HG03354 (cell line): ENCODE measurements at regions not wholly inside any gene's neighbourhood (a gene's known extent, or its start where the extent isn't known, plus 50 kb on each side); places are given as distances from the start of the nearest gene placed in this dataset.

Experiments used
- ATAC-seq: cut with Tn5 transposase; IDR thresholded peaks from one replicate; pipeline ENCODE4 v1.9.1; 2021; ENCODE audit warnings: mild to moderate bottlenecking; ENCODE audit not compliant: unreplicated experiment, poor library complexity, severe bottlenecking

DNA sequence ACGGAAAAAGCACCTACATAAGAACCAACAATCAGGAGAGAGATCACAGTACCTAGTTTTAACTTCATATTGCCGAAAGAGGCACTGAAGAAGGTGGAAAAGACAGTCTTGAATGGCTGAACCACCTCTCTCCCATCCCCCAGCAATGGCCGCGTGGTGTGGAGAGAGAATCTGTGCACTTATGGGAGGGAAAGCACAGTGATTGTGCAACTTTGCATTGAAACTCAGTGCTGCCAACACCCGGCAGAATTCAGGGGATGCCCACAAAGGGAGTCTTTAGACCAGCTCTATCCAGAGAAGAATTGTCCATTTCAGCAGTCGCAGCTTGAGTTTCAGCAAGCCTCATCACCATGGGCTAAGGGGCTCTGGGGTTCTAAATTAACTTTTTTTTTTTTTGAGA, 186.3 kb upstream of the USP25 start:
- no peak for ATAC-seq

- ATAC-seq: no peak
Measured at GRCh38 chr21:15549671-15550070, 180.1 kb upstream of the USP25 start.

DNA sequence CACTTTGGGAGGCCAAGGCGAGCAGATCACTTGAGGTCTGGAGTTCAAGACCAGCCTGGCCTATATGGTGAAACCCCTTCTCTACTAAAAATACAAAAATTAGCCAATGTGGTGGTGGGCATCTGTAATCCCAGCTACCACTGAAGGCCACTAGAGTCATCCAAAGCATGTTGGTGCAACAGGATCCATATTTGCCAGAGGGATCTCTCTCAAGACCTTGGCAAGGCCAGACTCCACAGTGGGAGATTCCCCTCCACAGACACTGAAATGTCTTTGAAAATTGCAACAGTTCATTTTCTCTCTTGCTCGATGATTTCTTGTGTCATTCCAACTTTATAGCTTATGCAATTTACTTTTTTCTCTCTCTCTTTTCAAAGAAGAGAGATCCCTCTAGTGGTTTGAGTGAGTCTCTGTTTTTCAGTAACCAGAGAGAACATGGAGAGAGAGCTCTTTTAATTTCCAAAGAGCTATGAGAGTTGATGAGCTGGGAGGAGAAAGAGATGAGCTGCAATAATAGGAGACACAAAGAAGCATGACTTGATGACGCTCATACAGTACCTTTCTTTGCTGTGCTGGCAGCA, 176.8 kb upstream of the USP25 start:
- no peak for ATAC-seq

DNA sequence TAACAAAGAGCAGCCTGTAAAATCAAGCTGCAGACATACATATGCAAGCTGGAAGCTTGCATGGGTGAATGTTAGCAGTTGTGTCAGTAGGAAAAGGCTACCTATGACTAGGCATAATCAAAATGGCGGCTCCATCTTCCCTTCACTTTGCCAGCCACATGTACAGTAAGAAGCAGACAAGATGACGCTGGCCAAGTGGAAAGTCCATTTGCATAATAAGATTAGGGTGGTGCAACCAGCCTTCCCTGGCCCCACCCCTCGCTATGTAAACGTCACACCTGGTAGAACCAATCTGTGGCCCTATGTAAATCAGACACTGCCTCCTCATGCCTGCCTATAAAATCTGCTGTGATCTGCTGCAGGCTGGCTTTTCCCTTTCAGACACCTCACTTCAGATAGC, 171.9 kb upstream of the USP25 start:
- no peak for ATAC-seq

GRCh38 chr21:15558884-15559283, 170.9 kb upstream of the USP25 start:
- ATAC-seq: no peak

DNA sequence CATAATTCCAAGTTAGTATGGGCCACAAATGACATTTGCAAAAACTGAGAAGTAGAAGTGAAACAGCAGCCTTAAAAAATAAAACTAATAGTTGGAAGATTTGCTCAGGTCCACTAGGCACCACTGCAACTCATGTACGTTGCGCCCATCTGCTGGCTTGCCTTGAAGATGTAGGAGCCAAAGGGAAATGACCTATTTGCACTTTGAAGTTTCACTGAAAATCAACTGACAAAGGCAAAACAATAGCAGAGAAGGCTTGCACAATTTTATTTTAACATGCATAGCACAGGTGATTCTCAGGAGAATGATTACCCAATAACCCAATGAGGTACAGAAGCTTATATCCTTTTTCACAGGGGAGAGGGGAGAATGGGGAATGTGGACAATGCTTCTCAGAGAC, 170.1 kb upstream of the USP25 start:
- no peak for ATAC-seq

- no peak for ATAC-seq
Measured at GRCh38 chr21:15560383-15561056, 169.3 kb upstream of the USP25 start.

DNA sequence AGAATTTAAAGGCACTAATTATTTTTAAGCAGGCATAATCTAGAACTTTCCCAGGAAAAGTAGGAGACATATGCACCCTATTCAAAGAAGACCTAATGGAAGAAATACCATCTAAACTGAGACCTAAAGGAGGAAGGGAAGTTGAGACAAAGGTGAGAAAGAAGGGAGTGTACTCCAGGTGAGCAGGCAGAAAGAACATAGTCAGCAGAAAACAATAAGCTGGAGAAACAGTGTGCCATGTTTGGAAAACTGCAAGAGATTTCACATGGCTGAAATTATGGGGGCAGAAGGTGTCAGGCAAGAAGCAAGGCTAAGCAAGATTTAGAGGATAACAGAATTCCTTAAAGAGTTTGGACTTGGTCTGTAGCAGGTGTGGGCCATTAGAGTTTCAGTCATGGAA, 167.0 kb upstream of the USP25 start:
- no peak for ATAC-seq

DNA sequence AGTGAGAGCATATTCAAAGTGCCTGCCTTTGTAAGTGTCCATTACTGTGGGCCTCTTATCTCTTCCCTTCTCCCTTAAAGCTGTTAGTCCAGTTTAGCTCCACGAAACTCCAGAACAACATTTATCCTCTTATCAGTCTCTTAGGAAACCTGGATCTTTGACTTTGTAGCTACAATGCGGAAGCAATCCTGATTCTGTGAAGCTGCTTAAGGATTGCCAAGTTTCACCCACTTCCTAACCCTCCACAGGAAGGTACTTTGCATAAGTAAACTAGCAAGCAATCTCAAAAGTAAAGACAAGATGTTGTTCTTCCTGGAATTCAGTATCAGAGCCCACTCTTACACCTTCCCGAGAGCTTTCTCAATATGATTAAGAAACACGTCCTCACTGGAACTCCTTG, 164.9 kb upstream of the USP25 start:
- no peak for ATAC-seq

DNA sequence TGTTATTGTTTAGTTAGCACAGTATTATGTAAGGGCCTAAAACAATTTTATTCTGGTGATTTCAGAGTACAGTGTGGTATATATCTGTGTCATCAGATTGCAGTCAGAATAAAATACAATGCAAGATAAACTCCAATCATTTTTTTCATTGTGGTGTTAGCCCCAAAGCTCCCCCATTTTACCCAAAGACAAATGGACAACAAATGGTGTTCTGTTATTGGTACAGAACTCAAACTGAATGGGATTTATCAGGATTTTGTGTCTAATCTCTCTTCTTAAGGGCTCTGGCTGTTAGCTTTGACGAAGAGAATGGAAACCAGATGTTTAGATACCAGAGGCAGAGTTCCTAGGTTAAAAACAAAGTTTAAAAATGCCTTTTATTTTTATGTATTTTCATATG, 163.1 kb upstream of the USP25 start:
- no peak for ATAC-seq

GRCh38 chr21:15567191-15567590, 162.6 kb upstream of the USP25 start:
- no peak for ATAC-seq

DNA sequence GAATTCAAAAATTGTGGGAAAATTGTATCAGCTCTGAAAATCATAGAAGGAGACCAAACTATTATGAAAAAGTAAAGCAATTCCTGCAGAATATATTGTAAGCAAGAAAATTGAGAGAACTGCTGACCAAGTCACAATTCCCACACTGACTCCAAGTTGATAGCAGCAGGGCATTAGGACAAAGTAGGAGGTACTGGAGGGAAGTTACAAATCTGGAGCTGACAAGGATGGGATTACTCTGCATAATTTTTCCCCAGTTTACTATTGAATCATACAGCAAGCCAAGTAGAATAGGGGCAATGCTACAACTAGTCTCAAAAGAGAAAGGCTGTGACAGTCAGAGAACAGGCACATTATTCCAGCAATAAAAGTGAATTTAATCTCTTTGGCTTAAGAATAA, 161.3 kb upstream of the USP25 start:
- ATAC-seq: no peak

GRCh38 chr21:15586752-15587427, 142.9 kb upstream of the USP25 start:
- no peak for ATAC-seq

- ATAC-seq: no peak
Measured at GRCh38 chr21:15592271-15592860, 137.4 kb upstream of the USP25 start.

DNA sequence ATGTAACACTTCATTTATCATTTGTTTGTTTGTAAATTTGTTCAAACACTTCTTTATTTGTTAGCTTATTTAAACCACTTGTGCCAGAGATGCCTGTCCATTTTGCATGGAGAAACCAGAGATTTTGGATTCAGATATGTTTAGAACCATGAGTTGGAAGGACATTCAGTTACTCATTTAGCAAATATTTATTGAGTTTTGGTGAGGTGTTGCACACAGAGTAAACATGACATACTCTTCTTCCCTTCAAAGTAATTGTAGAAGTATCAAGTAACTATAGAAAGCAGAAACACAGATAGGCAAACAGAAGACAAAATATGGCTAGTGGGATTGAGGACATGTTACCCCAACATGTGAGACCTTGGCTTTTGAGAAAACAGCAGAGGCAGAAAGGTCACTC, 136.8 kb upstream of the USP25 start:
- no peak for ATAC-seq

DNA sequence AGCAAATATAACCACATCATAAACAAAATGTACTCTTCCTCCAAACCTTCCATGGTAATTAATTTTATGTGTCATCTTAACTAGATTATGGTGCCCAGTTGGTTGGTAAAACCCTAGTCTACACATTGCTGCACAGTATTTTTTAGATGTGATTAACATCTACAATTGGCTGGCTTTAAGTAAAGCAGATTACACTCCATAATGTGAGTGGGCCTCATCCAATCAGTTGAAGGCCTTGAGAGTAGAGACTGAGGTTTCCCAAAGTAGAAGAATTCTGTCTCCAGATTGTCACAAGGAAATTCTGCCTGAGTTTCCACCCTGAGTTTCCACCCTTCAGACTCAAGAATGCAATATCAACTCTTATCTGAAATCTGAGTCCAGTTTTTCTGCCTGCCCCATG, 128.4 kb upstream of the USP25 start:
- ATAC-seq: no peak

DNA sequence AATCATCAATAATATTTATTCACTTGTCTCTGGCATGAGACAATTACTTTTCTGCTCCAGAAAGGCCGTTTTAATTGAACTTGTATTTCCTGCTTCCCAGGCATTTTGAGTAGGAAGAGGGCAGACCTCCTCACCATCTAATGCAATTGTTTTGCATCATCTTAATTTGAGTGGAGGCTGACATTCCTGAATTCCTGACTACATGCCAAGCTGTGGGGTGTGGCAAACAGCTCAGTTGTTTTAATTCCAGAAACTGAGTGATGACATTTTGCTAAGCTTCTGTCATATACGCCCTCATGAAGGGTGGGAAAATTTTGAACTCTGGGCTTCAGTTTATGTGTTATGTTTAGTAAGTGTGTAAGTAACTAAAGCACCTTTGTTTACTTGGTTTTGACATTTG, 125.4 kb upstream of the USP25 start:
- ATAC-seq: no peak

- ATAC-seq: no peak
Measured at GRCh38 chr21:15614766-15615165, 115.0 kb upstream of the USP25 start.

GRCh38 chr21:15616864-15617574, 112.8 kb upstream of the USP25 start:
- no peak for ATAC-seq

- no peak for ATAC-seq
Measured at GRCh38 chr21:15617964-15618363, 111.8 kb upstream of the USP25 start.
